GM12874 (cell line): ENCODE measurements at regions not wholly inside any gene's neighbourhood (a gene's known extent, or its start where the extent isn't known, plus 50 kb on each side); places are given as distances from the start of the nearest gene placed in this dataset.

ENCODE experiments used
- CTCF ChIP-seq: IDR thresholded peaks from 2 replicates; pipeline ENCODE4 v1.5.1; 2011; ENCODE audit warnings: low read depth, mild to moderate bottlenecking, control low read depth, low read length, moderate library complexity; ENCODE audit not compliant: insufficient read depth

GRCh38 chr5:53240661-53241060 is 131.1 kb upstream of the MOCS2 start:
- no peak for TF ChIP-seq CTCF

- no peak for TF ChIP-seq CTCF
These were observed 132.0 kb upstream of the MOCS2 start for GRCh38 chr5:53241572-53241971.

GRCh38 chr5:53243403-53243802 is 133.8 kb upstream of the MOCS2 start:
- TF ChIP-seq CTCF, result no peak

- TF ChIP-seq CTCF, result no peak
These were observed 136.7 kb upstream of the MOCS2 start for GRCh38 chr5:53246042-53246836.

GRCh38 chr5:53249529-53250200 is 140.1 kb upstream of the MOCS2 start:
- no peak for TF ChIP-seq CTCF

- TF ChIP-seq CTCF, result no peak
These were observed 140.6 kb upstream of the MOCS2 start for GRCh38 chr5:53250201-53250550.

GRCh38 chr5:53253421-53253871 is 143.9 kb upstream of the MOCS2 start:
- no peak for TF ChIP-seq CTCF
